B cell (primary cell): ENCODE measurements at regions not wholly inside any gene's neighbourhood (a gene's known extent, or its start where the extent isn't known, plus 50 kb on each side); places are given as distances from the start of the nearest gene placed in this dataset.

Experiments
- CTCF ChIP-seq: fragments of 200-600 bp; IDR thresholded peaks from one replicate; pipeline ENCODE4 v1.8.0; 2022; ENCODE audit warnings: antibody characterized with exemption, mild to moderate bottlenecking
- EZH2 ChIP-seq: IDR thresholded peaks from 2 replicates; pipeline ENCODE4 v1.6.1; 2012; ENCODE audit warnings: borderline replicate concordance, low read depth, mild to moderate bottlenecking, moderate library complexity, low read length; ENCODE audit not compliant: insufficient read depth, poor library complexity, severe bottlenecking

- no peak for TF ChIP-seq EZH2
- TF ChIP-seq CTCF: no peak
Observed at GRCh38 chr5:126056851-126057622, 366.2 kb upstream of the GRAMD2B start.
